GM18505 (cell line): ENCODE measurements at regions not wholly inside any gene's neighbourhood (a gene's known extent, or its start where the extent isn't known, plus 50 kb on each side); places are given as distances from the start of the nearest gene placed in this dataset.
"Not testable (repeated sequence)": the region's sequence is repeated elsewhere in the genome, so short reads cannot be mapped to it uniquely, and the experiment has no call there.

Source experiments
- ATAC-seq: cut with Tn5 transposase; IDR thresholded peaks from one replicate; pipeline ENCODE4 v1.9.1; 2021; ENCODE audit not compliant: unreplicated experiment
- POLR2A ChIP-seq: IDR thresholded peaks from 4 replicates; pipeline ENCODE4 v1.6.1; 2011; ENCODE audit warnings: borderline replicate concordance; ENCODE audit not compliant: insufficient read depth, insufficient read length; ENCODE audit errors: extremely low read depth

DNA sequence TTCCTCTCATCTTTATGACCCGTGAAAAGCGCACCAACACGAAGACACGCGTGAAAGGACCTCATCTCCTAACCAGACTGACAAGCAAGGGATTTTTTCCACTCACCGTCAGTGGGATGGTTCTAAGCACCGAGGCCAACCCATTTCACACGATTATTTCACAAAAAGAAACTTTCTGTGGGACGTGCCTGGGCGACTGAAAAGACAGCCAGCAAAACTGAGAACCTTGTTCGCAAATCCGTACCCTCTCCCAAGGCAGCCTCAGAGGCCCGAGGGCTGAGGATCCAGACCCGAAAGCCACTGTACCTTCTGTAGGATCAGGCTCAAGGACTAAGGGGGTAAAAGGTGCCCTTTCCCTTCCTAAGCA, 84.9 kb upstream of the METTL9 start:
- ATAC-seq, result not testable (repeated sequence)

DNA sequence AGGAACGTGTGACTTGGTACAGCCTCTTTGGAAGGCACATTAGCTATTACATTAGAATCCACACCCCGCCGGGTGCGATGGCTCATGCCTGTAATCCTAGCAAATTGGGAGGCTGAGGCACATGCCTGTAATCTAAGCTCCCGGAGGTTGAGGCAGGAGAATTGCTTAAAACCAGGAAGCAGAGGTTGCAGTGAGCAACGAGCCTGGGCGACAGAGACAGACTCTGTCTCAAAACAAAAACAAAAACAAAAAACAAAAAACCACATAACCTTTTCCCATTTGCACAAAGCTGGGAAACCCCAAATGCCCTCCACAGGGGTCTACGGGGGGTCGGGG, 82.7 kb upstream of the METTL9 start:
- not testable (repeated sequence) for ATAC-seq

- ATAC-seq, result not testable (repeated sequence)
Observed at GRCh38 chr16:21517263-21517662, 82.1 kb upstream of the METTL9 start.

DNA sequence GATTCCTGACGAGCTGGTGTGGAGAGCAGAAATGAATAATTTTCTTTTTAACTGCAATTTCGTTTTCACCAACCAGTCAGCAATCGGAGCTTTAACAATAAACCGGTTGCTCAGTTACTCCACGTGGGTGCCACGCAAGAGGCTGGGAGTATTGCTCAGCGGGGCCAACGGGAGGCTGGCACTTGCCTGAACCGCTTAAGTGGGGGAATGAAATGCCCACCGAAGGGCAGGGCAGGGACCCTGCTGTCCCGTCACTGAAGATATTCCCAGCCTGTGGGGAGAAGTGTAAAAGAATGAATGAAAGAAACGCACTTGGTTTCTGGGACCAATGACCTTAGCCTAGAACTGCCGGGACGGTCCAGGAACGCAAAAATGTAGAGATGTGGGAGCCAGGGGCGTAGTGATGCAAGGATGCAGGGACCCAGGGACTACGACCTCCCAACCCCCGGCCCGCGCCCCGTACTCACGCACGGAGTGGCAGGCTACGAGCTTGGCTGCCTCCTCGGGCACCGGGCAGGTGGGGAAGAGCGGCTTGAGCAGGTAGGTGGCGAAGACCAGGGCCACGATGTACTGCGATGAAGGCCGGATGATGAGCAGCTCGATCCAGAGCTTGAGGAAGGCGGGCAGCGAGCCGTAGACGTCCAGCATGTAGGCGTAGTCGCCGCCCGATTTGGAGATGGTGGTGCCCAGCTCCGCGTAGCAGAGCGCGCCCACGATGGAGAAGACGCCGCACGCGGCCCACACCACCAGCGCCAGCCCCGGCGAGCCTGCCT, 79.8 kb upstream of the METTL9 start:
- ATAC-seq, result peak; percentile 9

DNA sequence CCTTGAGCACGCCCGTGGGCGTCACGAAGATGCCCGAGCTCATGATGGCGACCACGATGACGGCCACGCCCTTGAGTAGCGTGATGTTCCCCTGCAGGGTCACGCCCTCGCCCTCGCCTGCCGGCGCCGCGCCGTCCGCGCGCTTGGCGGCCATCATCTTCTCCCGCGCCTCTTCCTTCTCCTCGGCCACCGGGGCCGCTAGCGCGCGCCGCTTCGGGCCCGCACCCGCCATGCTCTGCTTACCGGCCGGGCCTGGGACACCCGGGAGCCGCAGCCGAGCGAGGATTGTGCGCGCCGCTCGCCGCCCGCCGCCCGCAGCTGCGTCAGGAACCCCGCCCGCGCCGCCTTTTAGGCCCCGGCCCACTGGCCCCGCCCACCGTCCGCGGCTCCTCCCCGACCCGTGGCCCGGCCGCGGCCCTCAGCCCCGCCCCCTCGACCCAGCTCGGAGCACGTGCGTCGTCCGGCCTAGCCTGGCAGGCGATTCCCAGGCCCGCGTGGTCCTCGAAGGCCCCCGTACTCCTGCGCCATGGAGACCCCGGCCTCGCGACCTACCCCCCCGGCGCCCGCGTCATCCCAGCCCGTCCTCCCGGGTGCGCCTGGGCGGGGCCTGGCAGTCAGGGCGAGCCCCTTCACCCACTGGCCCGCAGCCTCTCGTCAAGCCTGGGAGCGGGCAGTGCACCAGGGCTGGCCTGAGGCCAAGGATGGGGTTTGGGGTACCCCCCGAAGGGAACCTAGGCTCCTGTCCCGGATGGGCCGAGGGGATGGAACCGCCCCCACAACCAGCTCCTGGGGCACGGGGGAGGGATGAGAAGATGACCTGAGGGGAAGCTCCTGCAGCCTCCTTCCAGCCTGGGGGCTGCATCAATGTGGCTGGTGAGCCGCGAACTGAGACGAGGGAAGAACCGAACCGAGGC, 79.0 kb upstream of the METTL9 start:
- ATAC-seq, result peak; percentile 60
- peak; percentile 67 for TF ChIP-seq POLR2A

GRCh38 chr16:21521048-21521389, 78.4 kb upstream of the METTL9 start:
- ATAC-seq, result not testable (repeated sequence)

DNA sequence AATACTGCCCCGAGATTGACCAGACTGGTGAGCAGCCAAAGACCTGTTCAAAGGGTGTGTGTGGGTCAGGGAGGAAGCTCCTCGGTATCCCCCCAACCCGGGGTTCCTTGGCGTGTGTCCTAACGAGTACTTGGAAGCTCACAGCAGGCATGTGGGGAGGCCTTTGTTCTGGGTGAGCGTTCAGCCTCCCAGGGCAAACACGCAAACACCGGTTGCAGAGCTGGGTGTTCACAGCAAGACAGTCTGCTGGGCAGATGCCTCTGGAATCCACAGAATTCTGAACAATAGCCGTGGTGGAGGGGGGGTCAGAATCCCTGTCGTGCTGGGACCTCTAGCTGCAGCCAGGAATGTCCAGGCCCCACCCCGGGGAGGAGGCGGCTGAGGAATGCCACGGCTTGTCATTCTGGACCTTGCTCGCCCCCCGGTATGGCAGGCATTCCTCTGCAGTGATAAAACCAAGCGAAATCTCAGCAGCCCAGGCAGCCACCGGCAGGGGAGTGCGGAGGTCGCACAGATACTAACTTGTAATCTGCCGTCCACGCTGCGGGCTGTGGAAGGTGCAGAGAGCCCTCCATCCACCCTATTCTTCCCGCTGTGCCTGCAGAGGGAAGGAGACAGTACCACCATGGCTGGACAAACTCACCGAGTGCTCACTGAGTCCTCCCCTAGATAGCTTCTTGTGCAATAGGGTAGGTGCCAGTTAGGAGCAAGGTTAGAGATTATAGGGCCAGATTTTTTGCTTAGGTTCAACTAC, 77.8 kb upstream of the METTL9 start:
- ATAC-seq, result not testable (repeated sequence)

DNA sequence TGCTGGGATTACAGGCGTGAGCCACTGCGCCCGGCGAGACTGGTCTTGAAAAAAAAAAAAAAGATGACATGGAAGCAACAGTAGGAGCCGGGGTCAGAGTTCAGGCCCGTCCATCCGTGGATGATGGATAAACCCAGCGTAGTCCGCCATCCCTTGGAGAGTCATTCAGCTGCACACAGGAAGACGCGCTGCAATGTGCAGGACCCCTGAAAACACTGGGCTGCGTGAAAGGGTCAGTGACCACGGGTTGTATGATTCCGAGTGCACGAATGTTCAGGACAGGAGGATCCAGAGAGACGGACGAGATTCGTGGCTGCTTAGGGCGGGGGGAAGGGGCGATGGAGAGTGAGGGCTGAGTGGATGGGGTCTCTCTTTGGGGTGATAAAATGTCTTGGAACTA, 76.5 kb upstream of the METTL9 start:
- not testable (repeated sequence) for ATAC-seq

GRCh38 chr16:21523411-21524067, 75.8 kb upstream of the METTL9 start:
- no peak for TF ChIP-seq POLR2A
- no peak for ATAC-seq

DNA sequence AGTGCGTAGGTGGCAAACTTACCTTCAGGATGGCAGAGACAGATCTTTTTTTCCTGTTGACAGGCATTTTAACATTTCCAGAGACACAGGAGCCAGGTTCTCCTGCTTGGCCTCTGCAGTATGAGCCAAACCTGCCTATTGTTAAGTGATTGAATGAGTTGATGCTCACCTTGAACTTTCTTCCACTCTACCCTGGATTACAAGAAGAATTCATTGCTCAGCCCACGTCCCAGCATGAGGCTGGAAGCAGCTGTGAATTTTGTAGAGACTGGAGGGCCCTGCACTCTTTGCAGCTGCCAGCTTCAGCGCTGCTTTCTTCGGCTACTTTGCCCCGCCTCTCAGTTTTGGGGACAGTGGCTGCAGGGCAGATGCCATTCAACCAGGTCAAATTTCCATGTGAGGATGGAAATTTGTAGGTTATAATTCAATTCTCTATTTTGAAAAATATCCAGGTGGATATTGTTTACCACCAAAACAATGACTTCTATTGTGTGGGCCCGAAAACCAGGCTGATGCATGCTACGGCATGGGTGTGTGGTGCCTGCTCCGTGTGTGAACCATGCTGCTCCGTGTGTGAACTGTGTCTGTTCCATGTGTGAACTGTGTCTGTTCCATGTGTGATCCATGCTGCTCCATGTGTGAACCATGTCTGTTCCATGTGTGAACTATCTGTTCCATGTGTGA, 75.2 kb upstream of the METTL9 start:
- TF ChIP-seq POLR2A, result no peak
- ATAC-seq, result no peak

DNA sequence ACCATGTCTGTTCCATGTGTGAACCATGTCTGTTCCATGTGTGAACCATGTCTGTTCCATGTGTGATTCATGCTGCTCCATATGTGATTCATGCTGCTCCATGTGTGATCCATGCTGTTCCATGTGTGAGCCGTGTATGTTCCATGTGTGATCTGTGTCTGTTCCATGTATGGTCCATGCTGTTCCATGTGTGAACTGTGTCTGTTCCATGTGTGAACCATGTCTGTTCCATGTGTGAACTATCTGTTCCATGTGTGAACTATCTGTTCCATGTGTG, 74.7 kb upstream of the METTL9 start:
- ATAC-seq, result not testable (repeated sequence)

GRCh38 chr16:21525029-21525895, 74.1 kb upstream of the METTL9 start:
- ATAC-seq, result not testable (repeated sequence)

- ATAC-seq, result not testable (repeated sequence)
Observed at GRCh38 chr16:21525956-21526922, 73.1 kb upstream of the METTL9 start.
